ENCODE measurements at regions not wholly inside any gene's neighbourhood (a gene's known extent, or its start where the extent isn't known, plus 50 kb on each side); places are given as distances from the start of the nearest gene placed in this dataset.
A peak's percentile ranks its signal among the peaks of the same experiment; 100 is the strongest.
"Not testable (repeated sequence)": the region's sequence is repeated elsewhere in the genome, so short reads cannot be mapped to it uniquely, and the experiment has no call there.

DNA sequence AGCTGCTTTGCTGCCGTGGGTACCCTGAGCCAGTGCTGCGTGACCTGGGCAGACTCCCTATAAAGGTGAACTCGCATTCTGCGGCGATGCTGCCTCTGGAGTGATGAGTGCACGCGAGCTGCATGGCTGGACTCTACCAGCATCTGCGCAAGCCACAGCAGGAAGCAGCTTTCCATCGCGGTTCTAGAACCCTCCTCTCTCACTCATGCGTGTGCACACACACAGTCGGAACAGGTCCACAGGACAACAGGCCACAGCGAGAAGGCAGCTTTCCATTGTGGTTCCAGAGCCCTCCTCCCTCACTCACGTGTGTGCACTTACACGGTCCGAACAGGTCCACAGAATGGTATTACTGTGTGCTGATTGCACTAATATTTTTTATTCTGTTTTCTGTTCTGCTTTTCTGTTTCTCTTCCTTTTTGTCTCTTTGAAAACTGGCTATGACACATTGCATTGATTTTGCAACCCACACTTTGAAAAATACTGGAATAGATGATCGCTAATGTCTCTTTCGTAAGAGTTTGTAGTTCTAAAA lies 80.2 kb upstream of the CRYM start:
- H3K4me1 ChIP-seq (ENCODE audit: control insufficient read depth in 2 of 2, insufficient read depth in 1 of 2, low read depth in 1 of 2, low read length in 2 of 2); H3K4me2 ChIP-seq (ENCODE audit: insufficient read depth, low read length, poor library complexity, severe bottlenecking); H3K9ac ChIP-seq (ENCODE audit: low read depth, low read length, poor library complexity); H3K79me1 ChIP-seq (ENCODE audit: low read depth, low read length); H3K27ac ChIP-seq (replicated peaks; ENCODE audit: low read length); H3K36me3 ChIP-seq (replicated peaks in 1 of 2; ENCODE audit: control insufficient read depth in 2 of 2, insufficient read depth in 2 of 2, low read length in 2 of 2); H4K91ac ChIP-seq (ENCODE audit: low read depth, low read length, poor library complexity); H2BK5ac ChIP-seq (ENCODE audit: low read length); DNase-seq (ENCODE audit: low spot score); H3K23ac ChIP-seq (ENCODE audit: low read depth, low read length, poor library complexity); H2BK15ac ChIP-seq (ENCODE audit: low read length); H2BK12ac ChIP-seq (ENCODE audit: low read length); H3K14ac ChIP-seq (ENCODE audit: low read length); H2BK120ac ChIP-seq (ENCODE audit: low read depth, low read length); H3K4me3 ChIP-seq (ENCODE audit: low read length in 2 of 2); H2AK5ac ChIP-seq (ENCODE audit: low read depth, low read length); H3K4ac ChIP-seq (ENCODE audit: low read length); H3K27me3 ChIP-seq (ENCODE audit: control insufficient read depth in 3 of 3, insufficient read depth in 3 of 3, low read depth in 1 of 3, low read length in 3 of 3); H2AFZ ChIP-seq (ENCODE audit: low read length); H4K8ac ChIP-seq (ENCODE audit: low read depth, low read length); H3K9me3 ChIP-seq (replicated peaks in 1 of 2; ENCODE audit: control insufficient read depth in 2 of 2, insufficient read depth in 1 of 2, low read depth in 1 of 2, low read length in 2 of 2): not testable (repeated sequence)
- no CpG with 5 or more reads among the region's 18 CpGs for WGBS, 2 donors (ENCODE audit: extremely low coverage in 2 of 2, insufficient read length in 2 of 2, insufficient replicate concordance in 1 of 2)
- H3K18ac ChIP-seq (ENCODE audit: low read length), result peak overlapping the region; percentile 57

- H3K9me3 ChIP-seq (replicated peaks in 1 of 2; ENCODE audit: control insufficient read depth in 2 of 2, insufficient read depth in 1 of 2, low read depth in 1 of 2, low read length in 2 of 2); H3K9ac ChIP-seq (ENCODE audit: low read depth, low read length, poor library complexity); H3K36me3 ChIP-seq (replicated peaks in 1 of 2; ENCODE audit: control insufficient read depth in 2 of 2, insufficient read depth in 2 of 2, low read length in 2 of 2); H2BK12ac ChIP-seq (ENCODE audit: low read length); H2AFZ ChIP-seq (ENCODE audit: low read length); H3K79me1 ChIP-seq (ENCODE audit: low read depth, low read length); H3K23ac ChIP-seq (ENCODE audit: low read depth, low read length, poor library complexity); H3K27ac ChIP-seq (replicated peaks; ENCODE audit: low read length); H3K4me1 ChIP-seq (ENCODE audit: control insufficient read depth in 2 of 2, insufficient read depth in 1 of 2, low read depth in 1 of 2, low read length in 2 of 2); H4K91ac ChIP-seq (ENCODE audit: low read depth, low read length, poor library complexity); H3K4me3 ChIP-seq (ENCODE audit: low read length in 2 of 2); H3K27me3 ChIP-seq (ENCODE audit: control insufficient read depth in 3 of 3, insufficient read depth in 3 of 3, low read depth in 1 of 3, low read length in 3 of 3); H3K4ac ChIP-seq (ENCODE audit: low read length); DNase-seq (ENCODE audit: low spot score); H2AK5ac ChIP-seq (ENCODE audit: low read depth, low read length); H2BK120ac ChIP-seq (ENCODE audit: low read depth, low read length); H3K4me2 ChIP-seq (ENCODE audit: insufficient read depth, low read length, poor library complexity, severe bottlenecking); H2BK15ac ChIP-seq (ENCODE audit: low read length); H3K18ac ChIP-seq (ENCODE audit: low read length); H4K8ac ChIP-seq (ENCODE audit: low read depth, low read length); H2BK5ac ChIP-seq (ENCODE audit: low read length); H3K14ac ChIP-seq (ENCODE audit: low read length): not testable (repeated sequence)
- WGBS, 2 donors (ENCODE audit: extremely low coverage in 2 of 2, insufficient read length in 2 of 2, insufficient replicate concordance in 1 of 2), result no CpG with 5 or more reads among the region's 10 CpGs
Observed at GRCh38 chr16:21356308-21356707, 78.2 kb upstream of the CRYM start.

GRCh38 chr16:21351433-21351832 lies 73.3 kb upstream of the CRYM start:
- H3K9ac ChIP-seq (ENCODE audit: low read depth, low read length, poor library complexity); H2AFZ ChIP-seq (ENCODE audit: low read length); H3K27ac ChIP-seq (replicated peaks; ENCODE audit: low read length); H3K27me3 ChIP-seq (ENCODE audit: control insufficient read depth in 3 of 3, insufficient read depth in 3 of 3, low read depth in 1 of 3, low read length in 3 of 3); H3K4me2 ChIP-seq (ENCODE audit: insufficient read depth, low read length, poor library complexity, severe bottlenecking); H2BK5ac ChIP-seq (ENCODE audit: low read length); H3K23ac ChIP-seq (ENCODE audit: low read depth, low read length, poor library complexity); H2AK5ac ChIP-seq (ENCODE audit: low read depth, low read length); H4K91ac ChIP-seq (ENCODE audit: low read depth, low read length, poor library complexity); H3K4ac ChIP-seq (ENCODE audit: low read length); H3K79me1 ChIP-seq (ENCODE audit: low read depth, low read length); H4K8ac ChIP-seq (ENCODE audit: low read depth, low read length); H3K18ac ChIP-seq (ENCODE audit: low read length); H2BK15ac ChIP-seq (ENCODE audit: low read length); H3K9me3 ChIP-seq (replicated peaks in 1 of 2; ENCODE audit: control insufficient read depth in 2 of 2, insufficient read depth in 1 of 2, low read depth in 1 of 2, low read length in 2 of 2); H3K14ac ChIP-seq (ENCODE audit: low read length); H2BK120ac ChIP-seq (ENCODE audit: low read depth, low read length); DNase-seq (ENCODE audit: low spot score); H3K36me3 ChIP-seq (replicated peaks in 1 of 2; ENCODE audit: control insufficient read depth in 2 of 2, insufficient read depth in 2 of 2, low read length in 2 of 2); H3K4me1 ChIP-seq (ENCODE audit: control insufficient read depth in 2 of 2, insufficient read depth in 1 of 2, low read depth in 1 of 2, low read length in 2 of 2); H2BK12ac ChIP-seq (ENCODE audit: low read length); H3K4me3 ChIP-seq (ENCODE audit: low read length in 2 of 2): not testable (repeated sequence)
- WGBS, 2 donors (ENCODE audit: extremely low coverage in 2 of 2, insufficient read length in 2 of 2, insufficient replicate concordance in 1 of 2), result no CpG with 5 or more reads among the region's 5 CpGs

DNA sequence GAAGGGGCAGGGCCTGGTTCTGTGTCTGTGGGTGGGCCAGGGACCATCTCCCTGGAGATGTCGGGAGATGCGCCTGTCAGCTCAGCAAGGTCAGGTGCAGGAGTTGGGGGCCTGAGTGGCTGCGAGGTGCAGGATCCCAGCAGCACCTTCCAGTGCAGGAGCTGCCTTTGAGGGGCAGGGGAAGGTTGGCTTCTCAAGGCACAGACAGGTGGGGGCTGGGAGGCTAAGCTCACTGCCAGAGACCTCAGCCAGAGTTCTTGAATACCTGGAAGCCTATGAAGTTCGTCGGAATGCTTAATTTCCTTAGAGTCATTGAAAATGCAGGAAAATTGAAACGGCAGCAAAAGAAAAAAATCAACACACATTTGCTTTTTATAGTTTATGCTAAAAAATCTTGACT lies 72.8 kb upstream of the CRYM start:
- not testable (repeated sequence) for H3K4me3 ChIP-seq (ENCODE audit: low read length in 2 of 2); H2BK15ac ChIP-seq (ENCODE audit: low read length); H2BK12ac ChIP-seq (ENCODE audit: low read length); H3K9ac ChIP-seq (ENCODE audit: low read depth, low read length, poor library complexity); H3K27ac ChIP-seq (replicated peaks; ENCODE audit: low read length); H3K27me3 ChIP-seq (ENCODE audit: control insufficient read depth in 3 of 3, insufficient read depth in 3 of 3, low read depth in 1 of 3, low read length in 3 of 3); H3K23ac ChIP-seq (ENCODE audit: low read depth, low read length, poor library complexity); H4K91ac ChIP-seq (ENCODE audit: low read depth, low read length, poor library complexity); H2BK5ac ChIP-seq (ENCODE audit: low read length); DNase-seq (ENCODE audit: low spot score); H3K36me3 ChIP-seq (replicated peaks in 1 of 2; ENCODE audit: control insufficient read depth in 2 of 2, insufficient read depth in 2 of 2, low read length in 2 of 2); H3K4me2 ChIP-seq (ENCODE audit: insufficient read depth, low read length, poor library complexity, severe bottlenecking); H3K4me1 ChIP-seq (ENCODE audit: control insufficient read depth in 2 of 2, insufficient read depth in 1 of 2, low read depth in 1 of 2, low read length in 2 of 2); H3K14ac ChIP-seq (ENCODE audit: low read length); H2AK5ac ChIP-seq (ENCODE audit: low read depth, low read length); H3K9me3 ChIP-seq (replicated peaks in 1 of 2; ENCODE audit: control insufficient read depth in 2 of 2, insufficient read depth in 1 of 2, low read depth in 1 of 2, low read length in 2 of 2); H2BK120ac ChIP-seq (ENCODE audit: low read depth, low read length); H3K18ac ChIP-seq (ENCODE audit: low read length); H4K8ac ChIP-seq (ENCODE audit: low read depth, low read length); H3K4ac ChIP-seq (ENCODE audit: low read length); H3K79me1 ChIP-seq (ENCODE audit: low read depth, low read length); H2AFZ ChIP-seq (ENCODE audit: low read length)
- WGBS, 2 donors (ENCODE audit: extremely low coverage in 2 of 2, insufficient read length in 2 of 2, insufficient replicate concordance in 1 of 2), result no CpG with 5 or more reads among the region's 6 CpGs
